DMS153 treated with DMSO at 0.1 percent for 48 hours (cell line): ENCODE measurements at regions not wholly inside any gene's neighbourhood (a gene's known extent, or its start where the extent isn't known, plus 50 kb on each side); places are given as distances from the start of the nearest gene placed in this dataset.

Experiments
- DNase-seq: peaks from one replicate; lab custom pipeline; 2025; ENCODE audit not compliant: unreplicated experiment; lab: John Stamatoyannopoulos, UW

- DNase-seq, result no peak
Measured at GRCh38 chr9:107874137-107874536, 384.6 kb upstream of the KLF4 start.

GRCh38 chr9:107872457-107873192 is 383.1 kb upstream of the KLF4 start:
- DNase-seq, result no peak

- peak; percentile 7 for DNase-seq
Measured at GRCh38 chr9:107870927-107871680, 381.5 kb upstream of the KLF4 start.

GRCh38 chr9:107870221-107870620 is 380.7 kb upstream of the KLF4 start:
- no peak for DNase-seq

- no peak for DNase-seq
Measured at GRCh38 chr9:107869111-107869510, 379.5 kb upstream of the KLF4 start.

GRCh38 chr9:107868186-107868585 is 378.6 kb upstream of the KLF4 start:
- DNase-seq, result no peak

- no peak for DNase-seq
Measured at GRCh38 chr9:107867738-107868137, 378.2 kb upstream of the KLF4 start.

- DNase-seq, result no peak
Measured at GRCh38 chr9:107866711-107867311, 377.2 kb upstream of the KLF4 start.

GRCh38 chr9:107863396-107863795 is 373.8 kb upstream of the KLF4 start:
- no peak for DNase-seq

GRCh38 chr9:107862881-107863280 is 373.3 kb upstream of the KLF4 start:
- DNase-seq, result no peak

GRCh38 chr9:107862323-107862722 is 372.8 kb upstream of the KLF4 start:
- no peak for DNase-seq

GRCh38 chr9:107861075-107861474 is 371.5 kb upstream of the KLF4 start:
- DNase-seq, result no peak

- DNase-seq, result no peak
Measured at GRCh38 chr9:107858260-107858659, 368.7 kb upstream of the KLF4 start.

GRCh38 chr9:107856633-107857032 is 367.1 kb upstream of the KLF4 start:
- DNase-seq, result no peak

- DNase-seq, result no peak
Measured at GRCh38 chr9:107855164-107855563, 365.6 kb upstream of the KLF4 start.

- no peak for DNase-seq
Measured at GRCh38 chr9:107853461-107853860, 363.9 kb upstream of the KLF4 start.

GRCh38 chr9:107852891-107853290 is 363.3 kb upstream of the KLF4 start:
- no peak for DNase-seq

- DNase-seq, result no peak
Measured at GRCh38 chr9:107850653-107851052, 361.1 kb upstream of the KLF4 start.

GRCh38 chr9:107847978-107848964 is 358.7 kb upstream of the KLF4 start:
- DNase-seq, result no peak

GRCh38 chr9:107842530-107842929 is 353.0 kb upstream of the KLF4 start:
- DNase-seq, result no peak

GRCh38 chr9:107841076-107841475 is 351.5 kb upstream of the KLF4 start:
- DNase-seq, result no peak
